ENCODE measurements at regions not wholly inside any gene's neighbourhood (a gene's known extent, or its start where the extent isn't known, plus 50 kb on each side); places are given as distances from the start of the nearest gene placed in this dataset.

DNA sequence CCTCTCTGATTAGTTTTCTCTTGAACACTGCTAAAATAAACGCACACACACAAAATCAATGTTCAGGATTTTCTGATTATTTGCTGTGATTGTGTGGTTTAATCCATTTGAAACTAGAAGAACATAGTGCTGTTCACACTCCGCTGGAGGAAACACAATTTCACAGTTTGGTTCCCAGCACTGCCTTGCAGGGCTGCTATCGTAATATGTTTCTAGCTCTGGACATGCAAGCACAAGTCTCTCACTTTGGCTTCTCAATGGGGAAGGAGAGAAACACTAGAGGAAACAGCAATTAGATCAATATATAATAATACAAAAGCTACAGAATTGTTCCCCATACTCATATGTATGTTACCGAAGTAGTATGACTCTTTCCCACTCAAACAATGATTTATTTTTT is 299.5 kb downstream of the NSUN3 start:
- no peaks in the 10 kb centered on the region for H4K20me1 ChIP-seq (ENCODE audit: insufficient read depth, poor library complexity, severe bottlenecking)
- no peak overlapping the region for H3K4me3 ChIP-seq
- H3K79me2 ChIP-seq, result no peaks in the 10 kb centered on the region
- TF ChIP-seq, protein P1, sequence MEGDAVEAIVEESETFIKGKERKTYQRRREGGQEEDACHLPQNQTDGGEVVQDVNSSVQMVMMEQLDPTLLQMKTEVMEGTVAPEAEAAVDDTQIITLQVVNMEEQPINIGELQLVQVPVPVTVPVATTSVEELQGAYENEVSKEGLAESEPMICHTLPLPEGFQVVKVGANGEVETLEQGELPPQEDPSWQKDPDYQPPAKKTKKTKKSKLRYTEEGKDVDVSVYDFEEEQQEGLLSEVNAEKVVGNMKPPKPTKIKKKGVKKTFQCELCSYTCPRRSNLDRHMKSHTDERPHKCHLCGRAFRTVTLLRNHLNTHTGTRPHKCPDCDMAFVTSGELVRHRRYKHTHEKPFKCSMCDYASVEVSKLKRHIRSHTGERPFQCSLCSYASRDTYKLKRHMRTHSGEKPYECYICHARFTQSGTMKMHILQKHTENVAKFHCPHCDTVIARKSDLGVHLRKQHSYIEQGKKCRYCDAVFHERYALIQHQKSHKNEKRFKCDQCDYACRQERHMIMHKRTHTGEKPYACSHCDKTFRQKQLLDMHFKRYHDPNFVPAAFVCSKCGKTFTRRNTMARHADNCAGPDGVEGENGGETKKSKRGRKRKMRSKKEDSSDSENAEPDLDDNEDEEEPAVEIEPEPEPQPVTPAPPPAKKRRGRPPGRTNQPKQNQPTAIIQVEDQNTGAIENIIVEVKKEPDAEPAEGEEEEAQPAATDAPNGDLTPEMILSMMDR (IDR thresholded peaks at IDR 0.05; ENCODE audit: poor library complexity), result no peak
- TF ChIP-seq EZH2phosphoT487 (IDR thresholded peaks at IDR 0.05; ENCODE audit: low read depth, severe bottlenecking, unreplicated experiment) (no peak), EZH2 (IDR thresholded peaks at IDR 0.05; ENCODE audit: borderline replicate concordance) (no peak)
- H3K9me3 ChIP-seq (ENCODE audit: low read depth), result no peaks in the 10 kb centered on the region
- 85% methylated on average over 4 of the region's 4 CpGs for WGBS (ENCODE audit: low lambda C conversion rate, missing lambda C conversion rate)
- no peak overlapping the region for H2AFZ ChIP-seq
- no peak overlapping the region for H3K27ac ChIP-seq
- no peaks in the 10 kb centered on the region for H3K36me3 ChIP-seq (replicated peaks; ENCODE audit: insufficient read depth, low read depth)
- H3K4me2 ChIP-seq, result no peak overlapping the region
- H3K27me3 ChIP-seq, result no peaks in the 10 kb centered on the region
- no peaks in the 10 kb centered on the region for H3K9me2 ChIP-seq (replicated peaks; ENCODE audit: insufficient read depth)
- DNase-seq (ENCODE audit: low spot score), result no peak
- no peaks in the 10 kb centered on the region for H3K4me1 ChIP-seq (ENCODE audit: insufficient read depth)

DNA sequence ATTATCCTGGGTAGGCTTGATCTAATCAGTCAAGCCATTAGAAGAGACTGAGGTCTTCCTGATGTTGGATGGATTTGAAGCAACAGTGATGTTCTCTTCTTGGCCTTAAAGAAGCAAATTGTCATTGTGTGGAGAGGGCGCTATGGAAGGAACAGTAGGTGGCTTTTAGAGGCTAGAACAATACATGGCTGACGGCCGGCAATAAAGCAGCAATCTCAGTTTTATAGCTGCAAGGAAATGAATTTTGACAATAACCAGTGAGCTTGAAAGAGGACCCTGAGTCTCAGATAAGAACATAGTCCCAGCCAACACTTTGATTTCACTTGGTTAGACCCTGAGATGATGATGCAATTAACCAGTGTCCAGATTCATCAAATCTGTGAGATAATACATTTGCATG is 302.1 kb downstream of the NSUN3 start:
- no peaks in the 10 kb centered on the region for H3K9me3 ChIP-seq (ENCODE audit: low read depth)
- H4K20me1 ChIP-seq (ENCODE audit: insufficient read depth, poor library complexity, severe bottlenecking), result no peaks in the 10 kb centered on the region
- H3K36me3 ChIP-seq (replicated peaks; ENCODE audit: insufficient read depth, low read depth), result no peaks in the 10 kb centered on the region
- TF ChIP-seq, protein P1 (IDR thresholded peaks at IDR 0.05; ENCODE audit: poor library complexity), result no peak
- TF ChIP-seq EZH2phosphoT487 (IDR thresholded peaks at IDR 0.05; ENCODE audit: low read depth, severe bottlenecking, unreplicated experiment) (no peak), EZH2 (IDR thresholded peaks at IDR 0.05; ENCODE audit: borderline replicate concordance) (no peak)
- no peak overlapping the region for H3K27ac ChIP-seq
- no peaks in the 10 kb centered on the region for H3K27me3 ChIP-seq
- H3K4me1 ChIP-seq (ENCODE audit: insufficient read depth), result no peaks in the 10 kb centered on the region
- no peaks in the 10 kb centered on the region for H3K79me2 ChIP-seq
- WGBS (ENCODE audit: low lambda C conversion rate, missing lambda C conversion rate), result 93% methylated on average over 3 of the region's 3 CpGs
- DNase-seq (ENCODE audit: low spot score), result no peak
- H3K4me3 ChIP-seq, result no peak overlapping the region
- no peak overlapping the region for H3K4me2 ChIP-seq
- no peaks in the 10 kb centered on the region for H3K9me2 ChIP-seq (replicated peaks; ENCODE audit: insufficient read depth)
- no peak overlapping the region for H2AFZ ChIP-seq

DNA sequence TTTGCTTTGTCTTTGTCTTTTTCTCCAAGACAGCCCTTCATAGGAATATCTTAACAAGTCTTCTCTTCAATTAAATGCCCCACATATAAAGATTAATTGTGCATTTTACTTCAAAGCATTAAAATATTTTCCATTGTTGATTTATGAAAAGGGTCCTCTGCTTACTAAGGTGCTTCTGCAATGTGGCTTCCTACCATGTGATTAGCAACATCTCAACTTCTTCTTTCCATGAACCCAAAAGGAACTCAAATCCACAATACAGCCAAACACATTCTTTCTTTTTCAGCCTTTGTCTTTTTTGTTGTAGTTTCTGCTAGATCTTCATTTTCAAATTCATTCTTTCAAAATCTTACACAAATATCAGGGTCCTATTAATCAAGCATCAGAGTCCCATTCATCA is 309.2 kb downstream of the NSUN3 start:
- Histone ChIP-seq H3K4me3 (no peak overlapping the region), H3K27me3 (no peaks in the 10 kb centered on the region), H3K4me2 (no peak overlapping the region), H3K79me2 (no peaks in the 10 kb centered on the region), H3K36me3 (replicated peaks; ENCODE audit: insufficient read depth, low read depth) (no peaks in the 10 kb centered on the region), H2AFZ (no peak overlapping the region), H3K27ac (no peak overlapping the region), H3K9me3 (ENCODE audit: low read depth) (no peaks in the 10 kb centered on the region), H4K20me1 (ENCODE audit: insufficient read depth, poor library complexity, severe bottlenecking) (no peaks in the 10 kb centered on the region), H3K4me1 (ENCODE audit: insufficient read depth) (no peaks in the 10 kb centered on the region), H3K9me2 (replicated peaks; ENCODE audit: insufficient read depth) (no peaks in the 10 kb centered on the region)
- no peak for DNase-seq (ENCODE audit: low spot score)
- TF ChIP-seq EZH2 (IDR thresholded peaks at IDR 0.05; ENCODE audit: borderline replicate concordance) (no peak), EZH2phosphoT487 (IDR thresholded peaks at IDR 0.05; ENCODE audit: low read depth, severe bottlenecking, unreplicated experiment) (no peak)
- TF ChIP-seq, protein P1 (IDR thresholded peaks at IDR 0.05; ENCODE audit: poor library complexity), result no peak

DNA sequence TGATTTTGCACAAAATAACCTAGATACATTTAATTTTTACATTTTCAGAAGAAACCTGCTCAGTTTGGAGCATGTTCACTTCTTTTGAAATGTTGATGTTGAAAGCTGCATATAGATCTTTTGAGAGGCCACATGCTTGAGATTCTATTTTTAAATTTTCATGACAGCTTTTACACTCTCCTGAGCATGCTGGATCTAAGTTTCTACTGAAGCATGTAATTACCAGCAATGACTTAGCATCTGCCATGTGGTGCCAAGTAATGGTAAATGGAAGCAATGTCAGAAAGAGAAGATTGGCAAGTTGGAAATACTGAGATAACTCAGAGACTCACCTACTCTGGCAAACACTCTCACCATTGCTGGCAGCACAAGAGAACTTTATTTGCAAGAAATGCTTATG is 310.6 kb downstream of the NSUN3 start:
- no peaks in the 10 kb centered on the region for H3K79me2 ChIP-seq
- no peak overlapping the region for H3K27ac ChIP-seq
- no peaks in the 10 kb centered on the region for H3K36me3 ChIP-seq (replicated peaks; ENCODE audit: insufficient read depth, low read depth)
- DNase-seq (ENCODE audit: low spot score), result no peak
- no peak overlapping the region for H3K4me3 ChIP-seq
- H3K9me3 ChIP-seq (ENCODE audit: low read depth), result no peaks in the 10 kb centered on the region
- H3K9me2 ChIP-seq (replicated peaks; ENCODE audit: insufficient read depth), result no peaks in the 10 kb centered on the region
- H3K4me2 ChIP-seq, result no peak overlapping the region
- no peaks in the 10 kb centered on the region for H3K27me3 ChIP-seq
- no peaks in the 10 kb centered on the region for H4K20me1 ChIP-seq (ENCODE audit: insufficient read depth, poor library complexity, severe bottlenecking)
- no peak overlapping the region for H2AFZ ChIP-seq
- H3K4me1 ChIP-seq (ENCODE audit: insufficient read depth), result no peaks in the 10 kb centered on the region
- TF ChIP-seq, protein P1 (IDR thresholded peaks at IDR 0.05; ENCODE audit: poor library complexity), result no peak
- no peak for TF ChIP-seq EZH2 (IDR thresholded peaks at IDR 0.05; ENCODE audit: borderline replicate concordance)
- TF ChIP-seq EZH2phosphoT487 (IDR thresholded peaks at IDR 0.05; ENCODE audit: low read depth, severe bottlenecking, unreplicated experiment), result no peak
